22Rv1 (cell line): ENCODE measurements at regions not wholly inside any gene's neighbourhood (a gene's known extent, or its start where the extent isn't known, plus 50 kb on each side); places are given as distances from the start of the nearest gene placed in this dataset.

ENCODE experiments used
- ZFX ChIP-seq: fragments of 450-650 bp; IDR thresholded peaks from 2 replicates; pipeline ENCODE4 v1.6.1; 2017; ENCODE audit warnings: antibody characterized with exemption, borderline replicate concordance
- TF ChIP-seq, protein P1 (sequence below): fragments of 450-650 bp; IDR thresholded peaks from 2 replicates; pipeline ENCODE4 v1.5.1; 2017; ENCODE audit warnings: mild to moderate bottlenecking

DNA sequence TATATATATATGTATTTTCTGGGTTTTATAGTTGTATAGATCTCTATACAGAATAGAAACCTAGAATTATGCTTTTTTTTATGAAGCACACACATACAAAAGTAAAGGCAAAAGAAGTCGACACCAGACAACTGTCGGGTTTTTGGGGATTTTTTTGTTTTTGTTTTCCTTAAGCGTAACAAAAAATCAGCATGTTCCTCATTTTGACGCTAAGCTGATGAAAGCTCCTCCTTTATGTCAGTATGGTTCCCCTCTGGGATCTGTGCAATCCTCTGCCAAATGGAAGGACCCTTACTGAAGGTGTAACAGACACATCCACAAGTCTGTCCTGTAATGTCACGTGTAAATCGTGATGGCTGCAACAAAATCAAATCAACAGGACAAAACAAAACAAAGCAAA is 226.2 kb downstream of the RHOU start:
- TF ChIP-seq, protein P1, sequence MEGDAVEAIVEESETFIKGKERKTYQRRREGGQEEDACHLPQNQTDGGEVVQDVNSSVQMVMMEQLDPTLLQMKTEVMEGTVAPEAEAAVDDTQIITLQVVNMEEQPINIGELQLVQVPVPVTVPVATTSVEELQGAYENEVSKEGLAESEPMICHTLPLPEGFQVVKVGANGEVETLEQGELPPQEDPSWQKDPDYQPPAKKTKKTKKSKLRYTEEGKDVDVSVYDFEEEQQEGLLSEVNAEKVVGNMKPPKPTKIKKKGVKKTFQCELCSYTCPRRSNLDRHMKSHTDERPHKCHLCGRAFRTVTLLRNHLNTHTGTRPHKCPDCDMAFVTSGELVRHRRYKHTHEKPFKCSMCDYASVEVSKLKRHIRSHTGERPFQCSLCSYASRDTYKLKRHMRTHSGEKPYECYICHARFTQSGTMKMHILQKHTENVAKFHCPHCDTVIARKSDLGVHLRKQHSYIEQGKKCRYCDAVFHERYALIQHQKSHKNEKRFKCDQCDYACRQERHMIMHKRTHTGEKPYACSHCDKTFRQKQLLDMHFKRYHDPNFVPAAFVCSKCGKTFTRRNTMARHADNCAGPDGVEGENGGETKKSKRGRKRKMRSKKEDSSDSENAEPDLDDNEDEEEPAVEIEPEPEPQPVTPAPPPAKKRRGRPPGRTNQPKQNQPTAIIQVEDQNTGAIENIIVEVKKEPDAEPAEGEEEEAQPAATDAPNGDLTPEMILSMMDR: no peak
- TF ChIP-seq ZFX: no peak
